ENCODE measurements at regions not wholly inside any gene's neighbourhood (a gene's known extent, or its start where the extent isn't known, plus 50 kb on each side); places are given as distances from the start of the nearest gene placed in this dataset.

GRCh38 chr2:150976604-150977003 is 285.1 kb downstream of the RBM43 start:
- no peak for TF ChIP-seq EZH2 (IDR thresholded peaks at IDR 0.05; ENCODE audit: borderline replicate concordance)
- no peak for TF ChIP-seq CTCF (IDR thresholded peaks at IDR 0.05; ENCODE audit: poor library complexity)
